Pancreas (tissue), 10 donors: ENCODE measurements at regions not wholly inside any gene's neighbourhood (a gene's known extent, or its start where the extent isn't known, plus 50 kb on each side); places are given as distances from the start of the nearest gene placed in this dataset.

Source experiments
- ATAC-seq, 4 donors: fragments of 200-7000 bp; cut with Tn5 transposase; one replicate each; pipeline versions ENCODE4 v1.8.0 to v1.9.1; 2020; ENCODE audit warnings: mild to moderate bottlenecking in 4 of 4, moderate library complexity in 4 of 4
- DNase-seq, 6 donors: peaks; one replicate each; pipeline ENCODE4 v3.0.0-alpha.2; 2020
- FAIRE-seq: peaks from 2 replicates; lab custom pipeline; 2012; peaks lifted over from hg19 to GRCh38; lab: Jason Lieb, UNC
- H3K27ac ChIP-seq, 4 donors: fragments of 200-600 bp; sonication (generic); 1 replicate in 3 of 4; 2 replicates in 1 of 4; pipeline versions ENCODE4 v1.5.0 to v1.8.0; 2020
- H3K27me3 ChIP-seq, 4 donors: fragments of 200-600 bp; one replicate each; pipeline ENCODE4 v1.8.0; 2021
- H3K36me3 ChIP-seq, 3 donors: fragments of 200-600 bp; sonication (generic) in 1 of 3; one replicate each; pipeline versions ENCODE4 v1.5.0 to v1.8.0; 2020 to 2021
- H3K4me1 ChIP-seq, 3 donors: fragments of 200-600 bp; one replicate each; pipeline ENCODE4 v1.8.0; 2021
- H3K4me3 ChIP-seq, 4 donors: fragments of 200-600 bp; sonication (generic) in 2 of 4; one replicate each; pipeline versions ENCODE4 v1.5.0 to v1.8.0; 2020 to 2021
- H3K9me3 ChIP-seq, 4 donors: fragments of 200-600 bp; one replicate each; pipeline ENCODE4 v1.8.0; 2021
- CTCF ChIP-seq, 4 donors: fragments of 200-600 bp; sonication (generic) in 3 of 4; IDR thresholded peaks; one replicate each; pipeline versions ENCODE4 v1.5.0 to v1.8.0; 2021; ENCODE audit warnings: antibody characterized with exemption in 4 of 4
- WGBS, 2 donors: extraction: QIAGEN DNeasy Blood & Tissue Kit; methylation state at CpG; one replicate each; pipeline ENCODE4 v1.1.7; 2013; 5-methylcytosine and 5-hydroxymethylcytosine counted together
- intact Hi-C, 3 donors: fragments of 100-400 bp; cut with DNase I; formaldehyde crosslinking; loops; one replicate each; pipeline versions ENCODE4 v1.11.1 to v1.14.2; 2022
- donor health status: healthy with polysubstance abuse.
- donor health status: DM: no; HTN: no; CAD: no; lungs with moderate emphysema.
- donor health status: DM: no; HTN: no; CAD: no.
- donor health status: control.
- donor health status: control.
- donor health status: Bipolar disorder and iron deficiency.
- donor health status: DM: yes; HTN: yes; CAD: no.
- donor health status: DM: no; HTN: no; CAD: no.
- donor health status: DM: no; HTN: no; CAD: no.
- donor health status: DM: yes; HTN: yes; CAD: no.

GRCh38 chr13:111620166-111620565 is 299.7 kb downstream of the TEX29 start:
- no peak overlapping the region for H3K27ac ChIP-seq
- 75 to 92% methylated on average over 6 of the region's 6 CpGs for WGBS, 2 donors
- no peaks in the 10 kb centered on the region for H3K9me3 ChIP-seq
- H3K4me3 ChIP-seq, result no peak overlapping the region
- FAIRE-seq (no peak), DNase-seq (no peak), ATAC-seq (no peak)
- TF ChIP-seq CTCF (IDR thresholded peaks at IDR 0.05), result no peak
- H3K4me1 ChIP-seq, result no peaks in the 10 kb centered on the region
- no peaks in the 10 kb centered on the region for H3K36me3 ChIP-seq
- intact Hi-C loops, result no loop called here
- H3K27me3 ChIP-seq, result no peaks in the 10 kb centered on the region

GRCh38 chr13:111620586-111620985 is 300.1 kb downstream of the TEX29 start:
- Histone ChIP-seq H3K36me3 (no peaks in the 10 kb centered on the region), H3K27ac (no peak overlapping the region), H3K4me3 (no peak overlapping the region), H3K4me1 (no peaks in the 10 kb centered on the region), H3K9me3 (no peaks in the 10 kb centered on the region), H3K27me3 (no peaks in the 10 kb centered on the region)
- ATAC-seq (no peak), DNase-seq (no peak), FAIRE-seq (no peak)
- TF ChIP-seq CTCF (IDR thresholded peaks at IDR 0.05), result no peak
- intact Hi-C loops, result no loop called here
- WGBS, 2 donors, result 68 to 87% methylated on average over 9 of the region's 9 CpGs

GRCh38 chr13:111621164-111621563 is 300.7 kb downstream of the TEX29 start:
- FAIRE-seq (no peak), DNase-seq (no peak), ATAC-seq (no peak)
- WGBS, 2 donors, result 74 to 90% methylated on average over 5 of the region's 5 CpGs
- TF ChIP-seq CTCF (IDR thresholded peaks at IDR 0.05), result no peak
- Histone ChIP-seq H3K36me3 (no peaks in the 10 kb centered on the region), H3K27ac (no peak overlapping the region), H3K4me1 (no peaks in the 10 kb centered on the region), H3K4me3 (no peak overlapping the region), H3K27me3 (no peaks in the 10 kb centered on the region), H3K9me3 (no peaks in the 10 kb centered on the region)
- intact Hi-C loops, result no loop called here

GRCh38 chr13:111622051-111622531 is 301.6 kb downstream of the TEX29 start:
- Histone ChIP-seq H3K27ac (no peak overlapping the region), H3K27me3 (no peaks in the 10 kb centered on the region), H3K36me3 (no peaks in the 10 kb centered on the region), H3K4me1 (no peaks in the 10 kb centered on the region), H3K4me3 (no peak overlapping the region), H3K9me3 (no peaks in the 10 kb centered on the region)
- no peak for DNase-seq
- intact Hi-C loops, result no loop called here
- no peak for ATAC-seq
- TF ChIP-seq CTCF (IDR thresholded peaks at IDR 0.05), result no peak
- WGBS, 2 donors, result 88 to 92% methylated on average over 21 of the region's 21 CpGs
- no peak for FAIRE-seq

- no peaks in the 10 kb centered on the region for H3K4me1 ChIP-seq
- FAIRE-seq (no peak), DNase-seq (no peak), ATAC-seq (no peak)
- H3K9me3 ChIP-seq, result no peaks in the 10 kb centered on the region
- intact Hi-C loops, result no loop called here
- H3K27me3 ChIP-seq, result no peaks in the 10 kb centered on the region
- H3K4me3 ChIP-seq, result no peak overlapping the region
- WGBS, 2 donors, result 80% methylated on average over 20 of the region's 20 CpGs
- TF ChIP-seq CTCF (IDR thresholded peaks at IDR 0.05), result no peak
- no peaks in the 10 kb centered on the region for H3K36me3 ChIP-seq
- H3K27ac ChIP-seq, result no peak overlapping the region
These were observed 302.8 kb downstream of the TEX29 start for GRCh38 chr13:111623208-111623607.
